Caco-2 (cell line): ENCODE measurements at regions not wholly inside any gene's neighbourhood (a gene's known extent, or its start where the extent isn't known, plus 50 kb on each side); places are given as distances from the start of the nearest gene placed in this dataset.

Experiments used
- BruUV-seq: library from RNA; stranded (reverse); fragments of 400-500 nt; replicated peaks from 2 replicates; lab custom pipeline; 2021; lab: Mats Ljungman, UMichigan
- CTCF ChIA-PET: fragments of 300-600 bp; sonication (Branson Sonifier 250); formaldehyde crosslinking; loops from one replicate; lab custom pipeline; 2022; ENCODE audit warnings: antibody characterized with exemption; lab: Charles Lee
- POLR2A ChIA-PET: fragments of 300-600 bp; sonication (Branson Sonifier 250); formaldehyde crosslinking; loops from one replicate; lab custom pipeline; 2022; ENCODE audit warnings: antibody characterized with exemption; lab: Charles Lee
- DNase-seq, 2 experiments: peaks; one replicate each; pipeline versions ENCODE4 v3.0.0 to v3.0.0-alpha.2; 2020 to 2022
- H3K27me3 ChIP-seq: replicated peaks from 2 replicates; pipeline ENCODE4 v1.6.0; 2011; ENCODE audit warnings: low read length; ENCODE audit not compliant: control insufficient read depth, insufficient read depth
- H3K36me3 ChIP-seq: 2 replicates; pipeline ENCODE4 v1.5.1; 2011; ENCODE audit warnings: low read length; ENCODE audit not compliant: control insufficient read depth, insufficient read depth
- H3K4me1 ChIP-seq: fragments of 250-450 bp; sonication (Bioruptor Pico); 2 replicates; pipeline ENCODE4 v1.5.1; 2020; ENCODE audit warnings: mild to moderate bottlenecking
- H3K4me3 ChIP-seq: 2 replicates; pipeline ENCODE4 v1.5.1; 2011; ENCODE audit warnings: low read depth, mild to moderate bottlenecking, control low read depth, low read length
- H3K9me3 ChIP-seq: fragments of 250-450 bp; sonication (Bioruptor Pico); 2 replicates; pipeline ENCODE4 v1.5.1; 2020; ENCODE audit warnings: mild to moderate bottlenecking, moderate library complexity
- H3K27ac Mint-ChIP-seq: one replicate; pipeline ENCODE4 v1.8.0; 2022; ENCODE audit warnings: mixed read lengths; ENCODE audit not compliant: unreplicated experiment
- H3K27me3 Mint-ChIP-seq: one replicate; pipeline ENCODE4 v1.8.0; 2022; ENCODE audit warnings: mixed read lengths; ENCODE audit not compliant: insufficient read depth, unreplicated experiment
- H3K36me3 Mint-ChIP-seq: one replicate; pipeline ENCODE4 v1.8.0; 2022; ENCODE audit warnings: mild to moderate bottlenecking, mixed read lengths; ENCODE audit not compliant: insufficient read depth, unreplicated experiment
- H3K4me1 Mint-ChIP-seq: one replicate; pipeline ENCODE4 v1.8.0; 2022; ENCODE audit warnings: low read depth, mixed read lengths; ENCODE audit not compliant: unreplicated experiment
- H3K4me3 Mint-ChIP-seq: one replicate; pipeline ENCODE4 v1.8.0; 2022; ENCODE audit warnings: mild to moderate bottlenecking, moderate library complexity, mixed read lengths; ENCODE audit not compliant: unreplicated experiment
- H3K9me3 Mint-ChIP-seq: one replicate; pipeline ENCODE4 v1.8.0; 2022; ENCODE audit warnings: mixed read lengths; ENCODE audit not compliant: unreplicated experiment
- intact Hi-C: fragments of 100-400 bp; cut with micrococcal nuclease; formaldehyde crosslinking; loops from one replicate; pipeline ENCODE4 v1.10.0; 2022; ENCODE audit not compliant: unreplicated experiment
- TF ChIP-seq, protein P1 (sequence below), 2 experiments: fragments of 200-600 bp in 1 of 2; IDR thresholded peaks; 1 replicate in 1 of 2; 2 replicates in 1 of 2; pipeline versions ENCODE4 v1.5.1 to v1.8.0; 2011 to 2022; ENCODE audit warnings: antibody characterized with exemption in 1 of 2, control low read depth in 1 of 2, inconsistent platforms in 1 of 2, low read depth in 1 of 2, low read length in 1 of 2, mild to moderate bottlenecking in 1 of 2, moderate library complexity in 1 of 2; ENCODE audit not compliant: insufficient read depth in 1 of 2, severe bottlenecking in 1 of 2, unreplicated experiment in 1 of 2

DNA sequence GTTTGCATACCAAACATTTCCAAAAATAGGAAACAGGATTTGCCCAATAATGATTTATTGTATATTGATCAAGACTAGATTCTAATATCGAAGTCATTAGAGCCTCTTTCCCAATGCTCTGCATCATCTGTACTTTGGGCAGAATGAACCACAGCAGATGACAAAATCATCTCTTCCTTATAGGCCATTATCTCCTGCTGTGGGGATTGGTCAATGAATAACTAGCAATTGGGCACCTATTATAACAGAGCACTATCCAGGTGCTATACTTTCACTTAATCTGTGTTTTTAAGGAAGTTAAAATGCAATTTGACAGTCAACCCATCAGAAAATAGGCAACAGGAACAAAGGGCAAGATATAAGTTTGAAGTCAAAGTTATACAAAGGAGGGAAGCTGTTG is 290.3 kb downstream of the AHR start:
- intact Hi-C loops = no loop called here
- H3K4me3 Mint-ChIP-seq = no peak overlapping the region
- no peaks in the 10 kb centered on the region for H3K4me1 Mint-ChIP-seq
- DNase-seq = no peak
- Histone ChIP-seq H3K4me3 (no peak overlapping the region), H3K4me1 (peaks cover 7% of the 10 kb centered on the region), H3K36me3 (no peaks in the 10 kb centered on the region), H3K27me3 (no peaks in the 10 kb centered on the region), H3K9me3 (no peaks in the 10 kb centered on the region)
- peaks cover 9% of the 10 kb centered on the region for H3K9me3 Mint-ChIP-seq
- H3K36me3 Mint-ChIP-seq = no peaks in the 10 kb centered on the region
- ChIA-PET POLR2A (no interaction called here), CTCF (no interaction called here)
- BruUV-seq = no TSS peak
- no peaks in the 10 kb centered on the region for H3K27me3 Mint-ChIP-seq
- no peak overlapping the region for H3K27ac Mint-ChIP-seq
- TF ChIP-seq, protein P1, sequence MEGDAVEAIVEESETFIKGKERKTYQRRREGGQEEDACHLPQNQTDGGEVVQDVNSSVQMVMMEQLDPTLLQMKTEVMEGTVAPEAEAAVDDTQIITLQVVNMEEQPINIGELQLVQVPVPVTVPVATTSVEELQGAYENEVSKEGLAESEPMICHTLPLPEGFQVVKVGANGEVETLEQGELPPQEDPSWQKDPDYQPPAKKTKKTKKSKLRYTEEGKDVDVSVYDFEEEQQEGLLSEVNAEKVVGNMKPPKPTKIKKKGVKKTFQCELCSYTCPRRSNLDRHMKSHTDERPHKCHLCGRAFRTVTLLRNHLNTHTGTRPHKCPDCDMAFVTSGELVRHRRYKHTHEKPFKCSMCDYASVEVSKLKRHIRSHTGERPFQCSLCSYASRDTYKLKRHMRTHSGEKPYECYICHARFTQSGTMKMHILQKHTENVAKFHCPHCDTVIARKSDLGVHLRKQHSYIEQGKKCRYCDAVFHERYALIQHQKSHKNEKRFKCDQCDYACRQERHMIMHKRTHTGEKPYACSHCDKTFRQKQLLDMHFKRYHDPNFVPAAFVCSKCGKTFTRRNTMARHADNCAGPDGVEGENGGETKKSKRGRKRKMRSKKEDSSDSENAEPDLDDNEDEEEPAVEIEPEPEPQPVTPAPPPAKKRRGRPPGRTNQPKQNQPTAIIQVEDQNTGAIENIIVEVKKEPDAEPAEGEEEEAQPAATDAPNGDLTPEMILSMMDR (IDR thresholded peaks at IDR 0.05; ENCODE audit: insufficient read depth in 1 of 2, low read depth in 1 of 2, low read length in 1 of 2, severe bottlenecking in 1 of 2, unreplicated experiment in 1 of 2) = no peak

DNA sequence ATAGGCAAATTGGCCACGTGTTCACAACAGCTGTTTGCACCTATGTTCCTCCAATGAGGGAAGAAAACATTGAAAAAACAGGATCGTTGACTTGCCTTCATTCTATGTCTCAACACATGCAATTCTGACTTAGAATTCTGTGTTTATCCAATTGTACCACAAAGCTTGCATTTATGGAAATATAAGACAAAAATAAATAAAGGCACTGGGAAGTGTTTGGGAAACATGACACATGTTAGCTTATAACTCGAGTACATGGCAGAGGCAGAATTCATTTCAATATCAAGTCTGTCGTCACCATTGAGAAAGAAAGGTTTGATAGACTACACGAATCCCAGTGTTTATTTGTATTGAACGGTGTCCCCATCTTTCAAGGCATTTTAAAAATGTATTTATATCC is 291.2 kb downstream of the AHR start:
- no peaks in the 10 kb centered on the region for H3K9me3 ChIP-seq
- TF ChIP-seq, protein P1 (IDR thresholded peaks at IDR 0.05; ENCODE audit: insufficient read depth in 1 of 2, low read depth in 1 of 2, low read length in 1 of 2, severe bottlenecking in 1 of 2, unreplicated experiment in 1 of 2) = no peak
- H3K36me3 Mint-ChIP-seq = no peaks in the 10 kb centered on the region
- no peak overlapping the region for H3K27ac Mint-ChIP-seq
- ChIA-PET POLR2A (no interaction called here), CTCF (no interaction called here)
- no peak overlapping the region for H3K4me3 ChIP-seq
- DNase-seq = no peak
- intact Hi-C loops = no loop called here
- H3K9me3 Mint-ChIP-seq = peaks cover 9% of the 10 kb centered on the region
- no peaks in the 10 kb centered on the region for H3K27me3 Mint-ChIP-seq
- no peak overlapping the region for H3K4me3 Mint-ChIP-seq
- H3K36me3 ChIP-seq = no peaks in the 10 kb centered on the region
- H3K4me1 ChIP-seq = peaks cover 7% of the 10 kb centered on the region
- no TSS peak for BruUV-seq
- H3K4me1 Mint-ChIP-seq = no peaks in the 10 kb centered on the region
- H3K27me3 ChIP-seq = no peaks in the 10 kb centered on the region

DNA sequence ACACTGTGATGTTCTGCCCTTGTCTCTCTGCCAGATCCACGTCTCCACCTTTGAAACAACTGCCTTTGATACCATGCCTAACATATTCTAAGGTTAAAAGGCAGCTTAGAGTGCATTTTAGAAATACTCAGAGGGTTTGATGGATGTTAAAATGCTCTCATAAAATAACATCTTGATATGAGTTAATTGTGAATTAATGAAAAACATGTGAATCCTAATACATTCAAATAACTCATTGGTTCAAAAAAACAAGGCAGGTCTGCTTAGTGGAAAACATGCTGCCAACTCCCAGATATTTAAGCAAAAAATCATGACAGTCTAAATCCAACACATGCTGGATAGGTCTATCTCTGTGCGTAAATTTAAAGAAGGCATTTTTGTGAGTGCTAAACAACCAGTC is 291.8 kb downstream of the AHR start:
- BruUV-seq = no TSS peak
- intact Hi-C loops = no loop called here

More for the DNA sequence above, 291.8 kb downstream of the AHR start:
- no peak for DNase-seq
- CTCF ChIA-PET = no interaction called here
- Histone ChIP-seq H3K9me3 (no peaks in the 10 kb centered on the region), H3K4me1 (peaks cover 7% of the 10 kb centered on the region), H3K36me3 (no peaks in the 10 kb centered on the region), H3K4me3 (no peak overlapping the region), H3K27me3 (no peaks in the 10 kb centered on the region)
- Mint-ChIP-seq H3K9me3 (peaks cover 9% of the 10 kb centered on the region), H3K36me3 (no peaks in the 10 kb centered on the region), H3K4me1 (no peaks in the 10 kb centered on the region), H3K27me3 (no peaks in the 10 kb centered on the region), H3K27ac (no peak overlapping the region), H3K4me3 (no peak overlapping the region)
- TF ChIP-seq, protein P1 (IDR thresholded peaks at IDR 0.05; ENCODE audit: insufficient read depth in 1 of 2, low read depth in 1 of 2, low read length in 1 of 2, severe bottlenecking in 1 of 2, unreplicated experiment in 1 of 2) = no peak
- POLR2A ChIA-PET = no interaction called here
